Natural killer cell (primary cell): ENCODE measurements at regions not wholly inside any gene's neighbourhood (a gene's known extent, or its start where the extent isn't known, plus 50 kb on each side); places are given as distances from the start of the nearest gene placed in this dataset.

Experiments
- ATAC-seq, 3 donors: fragments of 150-1000 bp in 2 of 3; fragments of 200-7000 bp in 1 of 3; cut with Tn5 transposase; 1 replicate in 1 of 3; 2 replicates in 2 of 3; pipeline ENCODE4 v1.10.0; 2021; ENCODE audit warnings: mild to moderate bottlenecking in 2 of 3, moderate library complexity in 2 of 3
- DNase-seq, 2 donors: peaks; one replicate each; pipeline versions ENCODE4 v3.0.0 to v3.0.0-alpha.2; 2013 to 2021; ENCODE audit warnings: mixed read lengths in 1 of 2
- H3K27ac ChIP-seq: one replicate; pipeline ENCODE4 v1.5.1; 2013; ENCODE audit warnings: mild to moderate bottlenecking, low read length
- H3K27me3 ChIP-seq: one replicate; pipeline ENCODE4 v1.6.1; 2013; ENCODE audit warnings: low read length; ENCODE audit not compliant: control insufficient read depth, insufficient read depth
- H3K36me3 ChIP-seq: one replicate; pipeline ENCODE4 v1.6.1; 2013; ENCODE audit warnings: low read length; ENCODE audit not compliant: control insufficient read depth, insufficient read depth
- H3K4me1 ChIP-seq: one replicate; pipeline ENCODE4 v1.6.1; 2013; ENCODE audit warnings: low read length; ENCODE audit not compliant: control insufficient read depth, insufficient read depth
- H3K4me3 ChIP-seq: one replicate; pipeline ENCODE4 v1.5.1; 2013; ENCODE audit warnings: low read length
- H3K9me3 ChIP-seq: one replicate; pipeline ENCODE4 v1.6.1; 2013; ENCODE audit warnings: low read length; ENCODE audit not compliant: control insufficient read depth, insufficient read depth
- H3K27ac Mint-ChIP-seq, 2 donors: one replicate each; pipeline ENCODE4 v1.8.0; 2022; ENCODE audit warnings: mild to moderate bottlenecking in 2 of 2, mixed read lengths in 2 of 2, moderate library complexity in 1 of 2
- H3K27me3 Mint-ChIP-seq, 2 donors: one replicate each; pipeline ENCODE4 v1.8.0; 2022; ENCODE audit warnings: low read depth in 2 of 2, mixed read lengths in 2 of 2
- H3K36me3 Mint-ChIP-seq: one replicate; pipeline ENCODE4 v1.8.0; 2022; ENCODE audit warnings: mixed read lengths
- H3K4me1 Mint-ChIP-seq, 2 donors: one replicate each; pipeline ENCODE4 v1.8.0; 2022; ENCODE audit warnings: mixed read lengths in 2 of 2
- H3K4me3 Mint-ChIP-seq: one replicate; pipeline ENCODE4 v1.8.0; 2022; ENCODE audit warnings: mild to moderate bottlenecking, moderate library complexity, mixed read lengths
- H3K9me3 Mint-ChIP-seq, 2 donors: one replicate each; pipeline ENCODE4 v1.8.0; 2022; ENCODE audit warnings: mixed read lengths in 2 of 2
- CTCF ChIP-seq: fragments of 200-600 bp; IDR thresholded peaks from one replicate; pipeline ENCODE4 v1.8.0; 2022; ENCODE audit warnings: antibody characterized with exemption
- WGBS: methylation state at CpG from one replicate; pipeline ENCODE4 v1.1.7; 2013; ENCODE audit warnings: missing lambda C conversion rate; ENCODE audit not compliant: insufficient coverage; 5-methylcytosine and 5-hydroxymethylcytosine counted together
- intact Hi-C: fragments of 100-400 bp; cut with micrococcal nuclease; formaldehyde crosslinking; loops from one replicate; pipeline ENCODE4 v1.14.2; 2022

GRCh38 chr6:40108736-40109135 is 174.5 kb upstream of the MOCS1 start:
- Histone ChIP-seq H3K27me3 (no peaks in the 10 kb centered on the region), H3K4me1 (no peaks in the 10 kb centered on the region), H3K9me3 (no peaks in the 10 kb centered on the region), H3K36me3 (no peaks in the 10 kb centered on the region), H3K27ac (no peak overlapping the region), H3K4me3 (no peak overlapping the region)
- DNase-seq (no peak), ATAC-seq (no peak)
- Mint-ChIP-seq H3K4me1 (no peaks in the 10 kb centered on the region), H3K27ac (no peak overlapping the region), H3K36me3 (no peaks in the 10 kb centered on the region), H3K9me3 (peaks cover 0 to 2% of the 10 kb centered on the region in 2 donors), H3K4me3 (no peak overlapping the region), H3K27me3 (peaks cover 7 to 16% of the 10 kb centered on the region in 2 donors)
- no peak for TF ChIP-seq CTCF
- intact Hi-C loops, result no loop called here

- Histone ChIP-seq H3K9me3 (no peaks in the 10 kb centered on the region), H3K27ac (no peak overlapping the region), H3K4me3 (no peak overlapping the region), H3K4me1 (no peaks in the 10 kb centered on the region), H3K27me3 (no peaks in the 10 kb centered on the region), H3K36me3 (no peaks in the 10 kb centered on the region)
- no peak overlapping the region for H3K4me3 Mint-ChIP-seq
- intact Hi-C loops, result no loop called here
- DNase-seq (no peak), ATAC-seq (no peak)
- H3K36me3 Mint-ChIP-seq, result no peaks in the 10 kb centered on the region
- 73% methylated on average over 2 of the region's 2 CpGs for WGBS
- peaks cover 2 to 4% of the 10 kb centered on the region in 2 donors for H3K27me3 Mint-ChIP-seq
- H3K27ac Mint-ChIP-seq, result no peak overlapping the region
- peaks cover 0 to 1% of the 10 kb centered on the region in 2 donors for H3K9me3 Mint-ChIP-seq
- TF ChIP-seq CTCF, result no peak
- H3K4me1 Mint-ChIP-seq, result no peaks in the 10 kb centered on the region
Measured at GRCh38 chr6:40106840-40107239, 172.6 kb upstream of the MOCS1 start.

GRCh38 chr6:40098774-40099173 is 164.5 kb upstream of the MOCS1 start:
- no peaks in the 10 kb centered on the region for H3K36me3 Mint-ChIP-seq
- peaks cover 0 to 2% of the 10 kb centered on the region in 2 donors for H3K9me3 Mint-ChIP-seq
- H3K27me3 ChIP-seq, result no peaks in the 10 kb centered on the region
- H3K27ac Mint-ChIP-seq, result no peak overlapping the region
- no peak for TF ChIP-seq CTCF
- 91% methylated on average over 3 of the region's 3 CpGs for WGBS
- no peaks in the 10 kb centered on the region for H3K4me1 Mint-ChIP-seq
- DNase-seq (no peak), ATAC-seq (no peak)
- no peaks in the 10 kb centered on the region for H3K4me1 ChIP-seq
- H3K4me3 ChIP-seq, result no peak overlapping the region
- H3K4me3 Mint-ChIP-seq, result no peak overlapping the region
- no peak overlapping the region for H3K27ac ChIP-seq
- H3K9me3 ChIP-seq, result no peaks in the 10 kb centered on the region
- peaks cover 3 to 18% of the 10 kb centered on the region in 2 donors for H3K27me3 Mint-ChIP-seq
- no peaks in the 10 kb centered on the region for H3K36me3 ChIP-seq
- intact Hi-C loops, result no loop called here

- Histone ChIP-seq H3K9me3 (no peaks in the 10 kb centered on the region), H3K4me1 (no peaks in the 10 kb centered on the region), H3K36me3 (no peaks in the 10 kb centered on the region), H3K27ac (no peak overlapping the region), H3K4me3 (no peak overlapping the region), H3K27me3 (no peaks in the 10 kb centered on the region)
- Mint-ChIP-seq H3K9me3 (peaks cover 0 to 2% of the 10 kb centered on the region in 2 donors), H3K27ac (no peak overlapping the region), H3K4me1 (no peaks in the 10 kb centered on the region), H3K4me3 (no peak overlapping the region), H3K36me3 (no peaks in the 10 kb centered on the region), H3K27me3 (peaks cover 5 to 19% of the 10 kb centered on the region in 2 donors)
- ATAC-seq, result no peak
- TF ChIP-seq CTCF, result no peak
- WGBS, result 67% methylated on average over 2 of the region's 2 CpGs
- DNase-seq, result no peak
- intact Hi-C loops, result no loop called here
Measured at GRCh38 chr6:40097590-40097989, 163.3 kb upstream of the MOCS1 start.
